ENCODE measurements at regions not wholly inside any gene's neighbourhood (a gene's known extent, or its start where the extent isn't known, plus 50 kb on each side); places are given as distances from the start of the nearest gene placed in this dataset.

- H3K27ac ChIP-seq (ENCODE audit: low read depth, low read length): no peak overlapping the region
- H2BK15ac ChIP-seq (ENCODE audit: low read length): no peak overlapping the region
- H4K20me1 ChIP-seq (replicated peaks in 1 of 2; ENCODE audit: control insufficient read depth in 1 of 2, insufficient read depth in 2 of 2, low read length in 2 of 2): no peaks in the 10 kb centered on the region
- H3K23me2 ChIP-seq (ENCODE audit: low read depth, low read length): no peaks in the 10 kb centered on the region
- no peak overlapping the region for H4K91ac ChIP-seq (replicated peaks; ENCODE audit: insufficient read length, low read length)
- ChIA-PET POLR2A (ENCODE audit: partially characterized antibody) (no interaction called here), CTCF (ENCODE audit: partially characterized antibody) (no interaction called here)
- no peaks in the 10 kb centered on the region for H3K79me2 ChIP-seq (ENCODE audit: control insufficient read depth in 1 of 2, insufficient read depth in 2 of 2, low read length in 2 of 2)
- DNase-seq (ENCODE audit: low read depth in 1 of 2, low spot score in 2 of 2) (no peak), FAIRE-seq (no peak)
- no peaks in the 10 kb centered on the region for H3K79me1 ChIP-seq (ENCODE audit: low read depth, low read length)
- no peak overlapping the region for H2BK120ac ChIP-seq (replicated peaks; ENCODE audit: low read depth, low read length)
- H3K4me3 ChIP-seq (ENCODE audit: extremely low read depth in 1 of 4, insufficient read depth in 2 of 4, low read depth in 3 of 4, low read length in 4 of 4): no peak overlapping the region
- no peak overlapping the region for H3K9ac ChIP-seq (replicated peaks in 1 of 4; ENCODE audit: extremely low read depth in 1 of 4, low read depth in 3 of 4, low read length in 3 of 4)
- no peak overlapping the region for H2AK5ac ChIP-seq (ENCODE audit: low read depth, low read length)
- H3K4me1 ChIP-seq (replicated peaks in 1 of 4; ENCODE audit: control insufficient read depth in 3 of 4, insufficient read depth in 4 of 4, low read length in 3 of 4): peaks cover 6 to 19% (median 10%) of the 10 kb centered on the region in 4 experiments; a peak in 6 of 7 replicates
- no peak overlapping the region for H2BK20ac ChIP-seq (ENCODE audit: low read length)
- no peaks in the 10 kb centered on the region for H3K27me3 ChIP-seq (replicated peaks in 1 of 4; ENCODE audit: control insufficient read depth in 3 of 4, extremely low read depth in 1 of 4, insufficient read depth in 3 of 4, low read length in 3 of 4)
- no peak overlapping the region for H2AFZ ChIP-seq (ENCODE audit: low read length)
- no peak overlapping the region for H3K14ac ChIP-seq (ENCODE audit: insufficient read length)
- no peak overlapping the region for H4K8ac ChIP-seq (ENCODE audit: extremely low read depth, insufficient read depth, low read length)
- no peaks in the 10 kb centered on the region for H3K36me3 ChIP-seq (ENCODE audit: control insufficient read depth in 2 of 4, insufficient read depth in 4 of 4, low read length in 3 of 4)
- H3K56ac ChIP-seq (replicated peaks; ENCODE audit: insufficient read length, low read depth, low read length): no peak overlapping the region
- H3K4me2 ChIP-seq (ENCODE audit: insufficient read depth in 1 of 2, low read depth in 2 of 2, low read length in 2 of 2): no peak overlapping the region
- H3K9me3 ChIP-seq (ENCODE audit: insufficient read depth in 2 of 2, low read depth in 1 of 2, low read length in 1 of 2): no peaks in the 10 kb centered on the region
- H2BK12ac ChIP-seq (ENCODE audit: low read depth, low read length): no peak overlapping the region
- H3K4ac ChIP-seq (replicated peaks; ENCODE audit: insufficient read length, low read depth, low read length): no peak overlapping the region
- WGBS, 2 experiments (ENCODE audit: extremely low coverage in 1 of 2, insufficient coverage in 1 of 2, insufficient read length in 1 of 2, insufficient replicate concordance in 2 of 2, low coverage in 1 of 2, low lambda C conversion rate in 2 of 2, missing lambda C conversion rate in 1 of 2): 96% methylated on average over 3 of the region's 3 CpGs; no CpG with 5 or more reads in 1 of the 2 experiments
- no peak overlapping the region for H3K18ac ChIP-seq (ENCODE audit: extremely low read depth, low read length)
- no peak overlapping the region for H4K5ac ChIP-seq (ENCODE audit: insufficient read length, low read depth, low read length)
- no peak overlapping the region for H3K23ac ChIP-seq (ENCODE audit: insufficient read length)
- H2BK5ac ChIP-seq (ENCODE audit: low read depth, low read length): no peak overlapping the region
- TF ChIP-seq SP4 (IDR thresholded peaks at IDR 0.05; ENCODE audit: low read length) (no peak), SP2 (IDR thresholded peaks at IDR 0.05; ENCODE audit: low read length) (no peak), RNF2 (IDR thresholded peaks at IDR 0.05; ENCODE audit: borderline replicate concordance, low read depth, low read length, missing control alignments, poor library complexity, severe bottlenecking) (no peak), RXRA (IDR thresholded peaks at IDR 0.05; ENCODE audit: insufficient read depth, low read depth, low read length) (no peak), HDAC6 (IDR thresholded peaks at IDR 0.05; ENCODE audit: low read depth, low read length) (no peak), EZH2 (IDR thresholded peaks at IDR 0.05; ENCODE audit: low read depth, low read length, severe bottlenecking) (no peak), YY1 (IDR thresholded peaks at IDR 0.05; ENCODE audit: low read depth, low read length) (no peak), BRCA1 (IDR thresholded peaks at IDR 0.05; ENCODE audit: low read depth, low read length) (no peak), TCF12 (IDR thresholded peaks at IDR 0.05; ENCODE audit: low read depth, low read length) (no peak), POU5F1 (IDR thresholded peaks at IDR 0.05; ENCODE audit: low read depth, low read length) (no peak), KDM1A (IDR thresholded peaks at IDR 0.05; ENCODE audit: borderline replicate concordance, low read length) (no peak), KDM5A (IDR thresholded peaks at IDR 0.05; ENCODE audit: low read length) (no peak)
- TF ChIP-seq, protein P1, sequence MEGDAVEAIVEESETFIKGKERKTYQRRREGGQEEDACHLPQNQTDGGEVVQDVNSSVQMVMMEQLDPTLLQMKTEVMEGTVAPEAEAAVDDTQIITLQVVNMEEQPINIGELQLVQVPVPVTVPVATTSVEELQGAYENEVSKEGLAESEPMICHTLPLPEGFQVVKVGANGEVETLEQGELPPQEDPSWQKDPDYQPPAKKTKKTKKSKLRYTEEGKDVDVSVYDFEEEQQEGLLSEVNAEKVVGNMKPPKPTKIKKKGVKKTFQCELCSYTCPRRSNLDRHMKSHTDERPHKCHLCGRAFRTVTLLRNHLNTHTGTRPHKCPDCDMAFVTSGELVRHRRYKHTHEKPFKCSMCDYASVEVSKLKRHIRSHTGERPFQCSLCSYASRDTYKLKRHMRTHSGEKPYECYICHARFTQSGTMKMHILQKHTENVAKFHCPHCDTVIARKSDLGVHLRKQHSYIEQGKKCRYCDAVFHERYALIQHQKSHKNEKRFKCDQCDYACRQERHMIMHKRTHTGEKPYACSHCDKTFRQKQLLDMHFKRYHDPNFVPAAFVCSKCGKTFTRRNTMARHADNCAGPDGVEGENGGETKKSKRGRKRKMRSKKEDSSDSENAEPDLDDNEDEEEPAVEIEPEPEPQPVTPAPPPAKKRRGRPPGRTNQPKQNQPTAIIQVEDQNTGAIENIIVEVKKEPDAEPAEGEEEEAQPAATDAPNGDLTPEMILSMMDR (IDR thresholded peaks at IDR 0.05; ENCODE audit: control extremely low read depth in 1 of 3, insufficient read depth in 1 of 3, low read depth in 1 of 3, low read length in 3 of 3): no peak
These were observed 304.5 kb upstream of the FZD8 start for GRCh38 chr10:35946556-35946955.
